ENCODE measurements at regions not wholly inside any gene's neighbourhood (a gene's known extent, or its start where the extent isn't known, plus 50 kb on each side); places are given as distances from the start of the nearest gene placed in this dataset.
A peak's percentile ranks its signal among the peaks of the same experiment; 100 is the strongest.

DNA sequence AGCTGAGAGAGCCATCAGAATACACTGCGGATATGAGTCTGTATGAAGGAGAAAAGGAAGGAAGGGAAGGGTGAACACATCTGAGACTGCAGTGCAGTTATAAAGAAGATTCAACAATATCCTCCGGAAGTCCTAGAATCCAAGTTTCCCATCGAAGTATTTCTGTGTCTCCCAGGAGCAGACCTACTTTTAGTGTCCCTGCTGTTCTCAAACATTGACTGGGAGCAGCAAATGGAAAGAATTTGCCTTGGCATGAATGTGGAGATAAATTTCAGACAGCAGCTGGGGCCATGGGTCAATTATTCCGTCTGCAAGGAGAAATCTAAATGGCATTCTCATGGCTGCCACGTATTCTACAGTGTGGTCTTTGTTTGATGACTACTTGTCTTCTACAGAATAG is 478.1 kb upstream of the SMC2 start:
- DNase-seq (ENCODE audit: low spot score) = no peak

DNA sequence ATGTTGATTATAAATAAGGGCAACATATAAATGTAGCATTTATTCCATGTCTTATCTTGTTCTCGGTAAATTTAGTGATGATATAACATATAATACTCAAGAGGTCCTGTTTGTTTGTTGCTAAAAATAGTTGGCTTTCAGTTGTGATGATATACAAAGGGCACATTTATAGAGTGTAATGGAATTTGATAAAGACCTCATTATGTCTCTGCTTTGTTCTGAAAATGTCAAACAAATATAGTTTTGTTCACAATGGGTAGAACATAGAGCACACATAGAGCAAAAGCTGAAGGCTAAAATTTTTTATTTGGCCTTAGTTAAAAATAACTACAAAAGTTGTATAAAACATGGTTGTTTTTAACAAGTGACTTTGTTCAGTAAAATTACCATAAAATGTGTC is 477.1 kb upstream of the SMC2 start:
- DNase-seq (ENCODE audit: low spot score) = peak; percentile 20

DNA sequence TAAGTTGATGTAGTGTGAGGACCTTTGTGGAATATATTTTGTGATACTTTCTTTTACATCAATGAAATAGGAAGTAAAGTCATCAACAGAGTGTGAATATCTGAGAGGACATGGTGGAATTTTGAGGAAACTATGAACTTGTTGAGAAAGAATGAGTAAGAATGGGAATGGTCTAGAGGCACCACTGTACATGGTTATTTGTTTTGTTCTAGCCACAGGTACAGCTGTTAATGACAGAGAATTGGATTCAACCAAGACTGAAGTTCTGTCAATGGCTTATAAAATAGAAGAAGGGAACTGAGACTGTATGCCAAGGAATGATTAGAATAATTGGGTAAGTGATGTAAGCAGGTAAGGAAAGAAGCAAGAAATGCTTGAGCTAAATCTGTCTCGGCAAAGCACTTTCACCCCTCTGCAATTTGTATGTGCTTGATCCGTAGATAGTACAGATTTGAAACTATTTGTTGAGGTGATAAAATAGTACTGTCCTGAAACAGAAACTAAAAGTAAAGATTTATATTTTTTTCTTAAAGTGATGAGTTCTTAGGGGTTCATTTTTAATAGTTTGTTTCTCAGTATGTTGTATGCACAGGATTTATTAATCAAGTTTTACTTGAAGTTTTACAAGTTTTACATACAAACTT is 468.8 kb upstream of the SMC2 start:
- DNase-seq (ENCODE audit: low spot score) = no peak

DNA sequence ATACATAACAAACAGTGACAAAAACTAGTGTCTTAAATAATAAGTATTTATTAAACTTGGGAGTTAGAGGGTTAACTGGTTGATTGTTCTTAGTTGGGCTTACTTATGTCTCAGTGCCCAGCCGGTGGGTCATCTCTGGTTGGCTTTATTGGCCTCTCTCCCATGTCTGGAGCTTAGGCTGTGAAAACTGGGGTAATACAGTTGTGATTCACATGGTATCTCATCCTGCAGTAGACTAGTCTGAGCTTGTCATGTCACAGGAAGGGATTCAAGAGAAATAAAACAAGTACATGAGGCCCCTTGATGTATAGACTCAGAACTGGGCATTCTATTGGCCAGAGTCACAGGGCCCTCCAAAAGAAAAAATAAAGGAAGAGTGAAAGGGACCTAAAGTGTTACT is 466.4 kb upstream of the SMC2 start:
- no peak for DNase-seq (ENCODE audit: low spot score)

DNA sequence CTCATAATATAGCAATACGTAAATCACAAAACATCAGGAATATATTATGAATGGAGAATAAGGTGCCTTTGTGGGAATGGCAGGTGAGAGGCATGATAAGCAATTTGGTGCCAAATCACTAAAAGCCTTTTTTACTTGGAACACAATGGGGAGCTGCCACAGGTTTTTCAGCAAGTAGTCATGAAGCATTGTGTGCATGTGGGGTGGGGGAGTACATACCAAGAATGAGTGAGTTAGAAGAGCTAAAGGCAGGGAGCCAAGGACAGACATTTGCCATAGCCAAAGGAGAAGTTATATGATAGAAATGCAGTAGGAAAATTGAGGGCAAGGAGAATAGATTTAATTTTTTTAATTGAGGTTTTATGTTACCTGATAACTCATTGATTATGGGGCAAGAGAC is 445.0 kb upstream of the SMC2 start:
- no peak for DNase-seq (ENCODE audit: low spot score)

DNA sequence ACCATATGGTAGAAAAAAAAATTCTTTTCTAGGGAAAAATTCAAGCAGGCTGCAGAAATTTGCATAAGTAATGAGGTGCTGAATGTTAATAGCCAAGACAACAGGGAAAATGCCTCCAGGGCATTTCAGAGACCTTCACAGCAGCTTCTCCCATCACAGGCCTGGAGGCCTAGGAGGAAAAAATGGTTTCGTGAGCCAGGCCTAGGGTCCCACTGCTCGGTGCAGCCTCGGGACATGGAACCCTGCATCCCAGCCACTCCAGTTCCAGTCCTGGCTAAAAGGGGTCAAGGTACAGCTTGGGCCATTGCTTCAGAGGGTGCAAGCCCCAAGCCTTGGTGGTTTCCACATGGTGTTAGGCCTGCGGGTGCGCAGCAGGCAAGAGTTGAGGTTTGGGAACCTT is 436.0 kb upstream of the SMC2 start:
- DNase-seq (ENCODE audit: low spot score) = no peak

DNA sequence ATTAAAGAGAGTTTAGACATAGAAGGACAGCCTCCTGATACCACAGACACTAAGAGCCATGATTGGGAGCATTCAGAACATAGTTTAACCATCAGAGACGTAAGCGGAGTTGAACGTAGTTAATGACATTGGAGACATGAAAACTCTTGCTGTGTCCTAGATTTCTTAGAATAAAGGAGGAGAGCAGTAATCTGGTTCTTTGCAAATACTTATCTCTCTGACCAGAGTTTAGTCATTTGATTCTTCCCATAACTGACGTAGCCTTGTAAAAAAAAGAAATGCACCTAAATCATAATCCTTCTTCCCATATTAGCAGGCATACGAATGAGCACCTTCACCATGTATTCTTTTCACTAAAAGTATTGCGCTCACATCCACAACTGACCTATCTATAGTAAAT is 433.3 kb upstream of the SMC2 start:
- DNase-seq (ENCODE audit: low spot score) = no peak

DNA sequence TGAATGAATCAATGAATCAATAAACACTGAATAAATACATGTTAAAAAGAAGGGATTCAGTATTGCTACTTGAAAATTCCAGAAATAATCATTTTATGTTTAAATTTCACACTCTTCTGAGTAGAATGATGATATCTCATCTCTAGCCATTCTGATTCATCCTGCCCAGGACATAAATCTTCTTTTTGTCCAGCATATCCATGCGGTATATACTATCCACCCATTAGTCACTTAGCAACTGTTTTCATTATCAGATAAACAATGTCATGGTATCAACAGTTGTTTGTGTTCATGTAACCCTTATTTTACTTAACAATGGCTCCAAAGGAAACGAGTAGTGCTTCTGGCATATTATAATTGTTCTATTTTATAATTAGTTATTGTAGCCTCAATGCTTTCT is 432.4 kb upstream of the SMC2 start:
- DNase-seq (ENCODE audit: low spot score) = no peak

DNA sequence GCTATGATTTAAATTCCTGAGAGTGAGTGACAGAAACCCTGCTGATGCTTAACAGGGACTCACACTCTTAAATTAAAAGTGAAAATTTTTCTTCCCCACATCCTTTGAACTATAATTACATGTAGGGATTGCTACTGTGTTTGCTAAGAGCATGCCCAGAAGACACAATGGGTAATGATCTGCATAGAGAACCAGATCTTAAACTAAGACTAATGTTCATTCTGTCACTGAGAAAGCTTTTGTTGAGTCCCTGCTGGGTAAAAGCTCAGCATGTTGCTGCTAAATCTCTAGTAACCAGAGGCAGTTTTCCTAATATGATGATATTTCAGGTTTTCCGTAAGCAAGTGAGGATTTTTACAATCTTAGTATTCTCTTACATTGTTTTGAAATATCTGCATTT is 424.8 kb upstream of the SMC2 start:
- DNase-seq (ENCODE audit: low spot score) = no peak

DNA sequence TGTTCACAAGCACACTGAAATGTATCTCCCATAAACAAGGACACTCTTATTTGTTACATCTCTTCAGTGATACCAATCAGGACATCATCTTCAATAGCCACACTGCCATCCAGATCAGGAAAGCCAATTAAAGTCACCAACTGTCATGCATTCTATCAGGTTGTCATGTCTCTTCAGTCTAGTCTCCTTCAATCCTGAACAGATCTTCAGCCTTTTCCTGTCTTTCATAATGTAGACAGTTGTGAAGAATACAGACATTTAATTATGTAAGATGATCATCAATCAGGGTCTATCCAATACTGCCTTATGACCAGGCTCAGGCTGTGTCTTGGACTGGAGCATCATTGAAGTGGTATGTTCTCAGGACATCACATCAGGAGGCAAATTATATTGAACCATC is 419.8 kb upstream of the SMC2 start:
- no peak for DNase-seq (ENCODE audit: low spot score)

DNA sequence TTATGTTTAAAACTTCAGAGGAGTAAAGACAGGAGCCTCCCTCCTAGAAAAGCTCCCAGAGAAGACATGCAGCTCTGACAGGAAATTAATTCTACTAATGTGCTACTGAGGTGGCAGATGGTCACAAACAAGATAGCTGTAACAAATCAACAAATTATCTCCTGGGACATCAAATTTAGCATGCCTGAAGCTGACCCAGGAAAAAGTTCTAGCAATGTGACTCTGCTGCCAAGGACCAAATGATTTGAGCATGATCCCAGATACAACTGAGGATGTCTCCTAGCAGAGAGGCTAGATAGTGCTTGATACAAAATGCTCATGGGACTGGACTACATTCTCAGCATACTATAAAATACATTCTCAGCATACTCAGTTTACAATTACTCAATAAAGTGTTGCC is 413.5 kb upstream of the SMC2 start:
- DNase-seq (ENCODE audit: low spot score) = no peak

DNA sequence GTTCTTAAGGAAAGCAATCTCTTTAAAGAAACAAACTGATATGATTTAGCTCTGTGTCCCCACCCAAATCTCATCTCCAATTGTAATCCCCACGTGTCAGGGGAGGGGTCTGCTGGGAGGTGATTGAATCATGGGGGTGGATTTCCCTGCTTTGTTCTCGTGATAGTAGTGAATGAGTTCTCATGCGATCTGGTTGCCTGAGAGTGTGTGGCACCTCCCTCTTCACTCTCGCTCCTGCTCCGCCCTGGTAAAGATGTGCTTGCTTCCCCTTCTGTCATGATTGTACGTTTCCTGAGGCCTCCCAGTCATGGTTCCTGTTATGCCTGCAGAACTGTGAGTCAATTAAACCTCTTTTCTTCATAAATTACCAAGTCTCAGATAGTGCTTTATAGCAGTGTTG is 412.7 kb upstream of the SMC2 start:
- no peak for DNase-seq (ENCODE audit: low spot score)

DNA sequence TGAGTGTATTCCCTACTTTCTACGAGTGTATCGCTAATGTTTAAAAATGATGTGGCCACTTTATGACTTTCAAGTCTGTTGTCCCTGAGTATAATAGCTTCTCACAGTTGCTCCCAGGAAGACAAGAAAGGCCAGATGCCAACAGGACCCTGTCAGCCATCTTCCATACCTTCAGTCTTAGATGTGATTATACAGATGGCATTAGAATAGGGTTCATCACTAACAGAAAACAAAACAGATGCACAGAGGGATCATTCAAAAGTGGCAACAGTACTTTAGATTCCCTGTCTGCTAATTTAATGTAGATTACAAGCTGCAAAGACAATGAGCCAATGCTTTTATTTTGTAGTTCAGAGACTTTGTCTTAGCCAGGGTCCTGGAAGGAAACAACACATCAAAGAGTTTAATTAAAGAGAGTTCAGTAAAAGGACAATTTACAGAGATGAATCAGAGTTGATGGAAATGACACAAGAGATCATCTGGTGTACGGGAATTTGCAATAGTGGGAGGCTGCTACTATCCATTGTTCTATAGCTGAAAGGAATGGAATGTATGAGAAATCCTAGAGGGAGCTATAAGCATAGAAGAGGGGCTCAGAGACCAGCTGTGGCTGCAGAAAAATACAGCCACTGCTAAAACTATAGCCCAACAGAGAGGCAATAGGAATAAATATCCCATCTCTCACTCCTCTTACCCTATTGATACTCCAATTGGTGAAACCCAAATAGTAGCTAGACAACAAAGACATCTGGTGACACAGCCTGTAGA is 393.7 kb upstream of the SMC2 start:
- no peak for DNase-seq (ENCODE audit: low spot score)

DNA sequence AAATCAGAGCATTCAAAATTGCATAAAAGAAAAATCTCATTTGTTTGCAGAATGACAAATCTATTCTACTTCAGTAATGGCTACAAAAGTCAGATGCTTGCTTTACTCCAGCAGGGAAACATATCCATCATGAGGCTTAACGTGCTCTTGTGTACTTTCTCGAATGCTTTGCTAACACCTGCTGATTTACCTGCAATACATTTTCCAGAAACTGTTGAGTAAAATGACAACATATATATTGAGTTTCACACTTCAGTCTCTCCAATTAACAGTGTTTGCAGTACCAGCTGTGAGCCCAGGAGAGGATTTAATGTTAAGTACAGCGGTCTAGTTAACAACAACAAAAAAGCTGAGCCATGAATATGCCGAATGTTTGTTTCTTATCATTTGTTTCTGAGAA is 391.5 kb upstream of the SMC2 start:
- no peak for DNase-seq (ENCODE audit: low spot score)

DNA sequence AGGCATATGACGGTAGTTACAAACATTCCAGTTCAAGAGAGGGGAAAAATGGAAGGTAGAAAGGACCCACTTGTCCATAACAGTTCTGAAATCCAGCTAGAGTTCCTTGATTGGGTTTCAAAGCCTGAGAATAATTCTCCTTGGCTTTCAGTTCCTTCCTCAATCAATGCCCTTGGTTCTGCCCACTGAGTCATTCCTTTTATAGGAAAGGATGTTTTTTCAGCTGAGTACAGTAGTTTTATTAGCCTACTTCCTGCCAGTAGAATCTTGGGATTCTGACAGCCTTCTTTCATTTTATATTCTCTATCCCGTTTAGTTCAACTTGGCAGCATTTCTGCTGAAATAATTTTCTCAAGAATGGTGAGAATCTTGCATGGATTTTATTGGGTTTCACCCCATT is 386.9 kb upstream of the SMC2 start:
- DNase-seq (ENCODE audit: low spot score) = peak; percentile 6

DNA sequence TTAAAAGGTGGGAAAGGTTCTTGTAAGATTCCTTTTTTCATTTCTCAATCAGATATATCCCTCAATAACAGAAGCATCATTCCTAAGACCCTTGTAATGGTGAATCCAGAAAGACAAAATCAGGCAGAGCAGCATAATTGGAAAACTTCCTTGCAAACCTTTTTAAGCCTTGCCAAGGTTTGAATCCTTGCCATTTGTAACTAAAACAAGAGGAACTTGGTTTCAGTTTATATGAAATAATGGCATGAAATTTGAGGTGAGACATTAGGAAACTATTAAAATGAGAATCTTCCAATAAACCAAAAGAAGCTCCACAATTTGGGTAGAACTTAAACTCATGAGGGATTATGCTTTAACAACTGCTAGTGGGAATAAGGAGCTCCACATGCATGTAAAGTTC is 384.7 kb upstream of the SMC2 start:
- no peak for DNase-seq (ENCODE audit: low spot score)

DNA sequence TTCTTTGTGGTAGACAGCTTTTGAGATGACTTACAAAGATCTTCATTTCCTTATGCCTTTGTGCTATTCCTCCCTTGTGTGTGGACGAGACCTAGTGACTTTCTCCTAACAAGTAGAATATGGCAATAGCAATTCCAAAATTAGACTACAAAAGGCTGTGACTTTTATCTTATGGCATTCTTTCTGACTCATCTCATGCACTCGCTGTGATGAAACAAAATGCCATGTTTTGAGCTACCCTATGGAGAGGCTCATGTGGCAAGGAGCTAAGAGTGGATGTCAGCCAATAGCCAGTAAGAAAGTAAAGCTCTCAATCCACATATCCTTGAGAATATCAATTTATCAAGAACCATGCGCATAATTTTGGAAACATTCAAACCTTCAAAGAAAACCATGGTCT is 380.5 kb upstream of the SMC2 start:
- DNase-seq (ENCODE audit: low spot score) = no peak

DNA sequence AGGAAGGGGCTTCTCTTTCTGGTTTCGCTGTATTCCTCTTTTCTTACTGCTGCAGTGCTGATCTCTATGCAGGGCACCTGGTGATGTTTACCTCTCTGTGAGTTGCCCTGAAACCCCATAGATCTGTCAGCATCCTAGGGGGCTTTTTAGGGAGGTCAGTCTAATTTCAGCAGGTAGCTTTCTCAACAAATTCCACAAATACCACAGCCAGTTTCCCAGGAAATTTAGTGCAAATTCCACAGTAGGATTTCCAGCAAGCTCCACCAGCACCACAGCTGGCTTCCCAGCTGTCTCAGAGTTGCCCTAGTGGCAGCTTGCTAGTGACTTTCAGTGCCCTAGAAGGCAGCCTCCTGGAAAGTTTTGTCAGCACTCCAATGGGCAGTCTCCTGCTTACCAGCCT is 379.1 kb upstream of the SMC2 start:
- no peak for DNase-seq (ENCODE audit: low spot score)

DNA sequence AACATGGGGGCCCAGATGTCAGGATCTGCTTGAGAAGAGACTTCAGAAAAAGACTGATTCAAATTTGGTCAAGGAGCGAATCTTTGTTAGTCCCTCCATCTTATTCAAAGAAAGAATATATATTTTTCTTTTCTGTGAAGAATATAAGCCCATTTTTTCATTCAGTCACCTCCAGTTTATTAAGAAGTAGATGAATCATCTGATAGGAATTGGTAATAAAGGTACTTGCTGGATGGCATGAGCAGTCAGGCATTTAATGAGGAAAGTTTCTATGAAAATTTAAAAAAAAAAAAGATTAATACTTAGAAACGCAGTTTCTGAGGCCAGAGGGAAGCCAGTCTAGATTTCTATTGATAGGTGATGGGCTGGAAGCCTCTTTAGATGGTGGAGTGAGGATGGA is 373.1 kb upstream of the SMC2 start:
- DNase-seq (ENCODE audit: low spot score) = no peak

DNA sequence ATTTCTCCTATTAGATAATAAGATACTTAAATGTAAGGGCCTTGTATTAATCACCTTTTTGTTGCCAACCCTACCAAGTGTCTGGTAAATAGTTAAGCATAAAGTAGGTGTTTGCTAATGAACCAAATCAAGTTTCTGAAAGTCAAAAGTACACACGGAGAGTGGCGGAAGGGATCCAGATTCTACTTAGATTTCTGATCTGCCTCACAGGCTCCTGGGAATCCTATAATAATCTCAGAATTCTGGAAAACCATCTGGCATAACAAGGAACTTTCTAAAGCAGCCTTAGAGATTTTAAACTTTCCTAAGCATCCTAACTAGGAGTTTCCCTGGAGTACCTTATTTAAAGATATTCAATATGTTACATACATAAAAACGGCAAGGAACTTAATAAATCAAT is 363.2 kb upstream of the SMC2 start:
- DNase-seq (ENCODE audit: low spot score) = no peak

DNA sequence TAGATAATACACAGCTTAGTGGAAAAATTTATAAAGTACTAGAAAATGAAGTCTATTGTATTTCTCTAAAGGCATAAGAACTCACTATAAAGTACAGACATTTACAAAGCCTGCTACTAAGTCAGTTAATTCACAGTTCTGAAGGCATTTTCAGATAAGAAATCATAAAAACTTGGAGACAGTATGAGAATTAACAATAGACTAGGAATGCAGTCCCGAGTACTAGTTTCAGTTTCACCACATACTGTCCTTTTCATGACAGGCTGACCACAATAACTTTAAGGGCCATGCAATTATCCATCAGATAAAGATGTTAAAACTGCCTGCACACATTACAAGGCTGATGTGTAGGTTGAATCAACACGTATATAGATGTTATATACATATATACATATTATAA is 362.6 kb upstream of the SMC2 start:
- DNase-seq (ENCODE audit: low spot score) = no peak

DNA sequence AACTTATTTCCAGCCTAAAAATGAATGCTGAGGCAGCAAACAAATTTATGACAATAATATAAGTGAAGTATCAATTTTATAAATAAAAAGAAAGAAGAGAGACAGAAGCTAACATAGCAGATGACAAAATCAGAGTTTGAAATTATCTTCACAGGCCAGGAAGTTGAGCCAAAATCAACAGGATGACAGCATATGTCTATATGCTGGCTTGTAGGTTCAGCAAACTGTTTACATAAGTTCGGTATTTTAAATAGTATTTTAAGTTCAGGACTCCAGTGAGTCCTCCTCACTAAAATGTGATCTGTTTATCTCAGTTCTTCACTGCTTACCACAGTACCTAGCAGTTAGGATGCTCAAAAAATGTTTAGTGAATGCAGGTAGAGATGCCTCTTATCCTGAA is 359.6 kb upstream of the SMC2 start:
- DNase-seq (ENCODE audit: low spot score) = no peak

DNA sequence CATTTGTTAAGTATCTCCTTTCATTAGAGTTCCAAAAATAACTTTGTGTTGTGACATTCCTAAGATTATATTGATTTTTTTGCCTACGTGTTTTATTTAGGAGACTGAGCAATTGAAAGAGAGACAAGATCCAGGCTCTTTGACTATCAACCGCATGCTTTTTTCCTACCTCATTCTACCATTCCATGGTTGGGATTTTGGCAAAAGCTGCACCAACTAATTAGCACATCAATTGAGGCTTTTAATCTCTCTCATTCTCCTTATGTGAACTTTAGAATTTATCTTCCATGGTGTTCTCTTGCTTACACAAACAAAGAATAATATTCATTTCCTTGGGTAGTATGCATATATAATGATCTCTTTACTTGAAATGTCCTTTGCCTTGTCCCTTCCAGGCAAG is 338.7 kb upstream of the SMC2 start:
- DNase-seq (ENCODE audit: low spot score) = no peak

DNA sequence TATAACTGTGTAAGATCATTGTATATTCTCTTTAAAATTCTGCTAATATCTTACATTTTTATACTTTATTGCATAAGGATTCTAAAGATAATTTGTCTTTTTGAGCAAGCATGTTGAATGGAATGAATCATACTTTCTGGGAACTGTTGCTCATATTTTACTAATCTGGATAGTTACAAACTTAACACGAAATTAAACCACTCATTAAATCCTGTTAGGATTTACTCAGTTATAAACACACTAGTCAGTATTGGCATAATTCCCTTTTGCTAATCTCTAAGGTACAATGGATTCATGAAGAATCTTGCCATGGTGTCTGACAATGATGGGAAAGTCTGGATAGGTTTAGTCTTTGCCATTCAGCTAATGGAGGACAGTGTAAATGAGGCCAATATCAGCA is 338.1 kb upstream of the SMC2 start:
- DNase-seq (ENCODE audit: low spot score) = no peak

Data from COLO829 (cell line).